8988T (cell line): ENCODE measurements at regions not wholly inside any gene's neighbourhood (a gene's known extent, or its start where the extent isn't known, plus 50 kb on each side); places are given as distances from the start of the nearest gene placed in this dataset.

Experiments
- DNase-seq: peaks from one replicate; pipeline ENCODE4 v3.0.0; 2011

GRCh38 chr4:144579411-144580030 lies 66.4 kb upstream of the HHIP start:
- no peak for DNase-seq

DNA sequence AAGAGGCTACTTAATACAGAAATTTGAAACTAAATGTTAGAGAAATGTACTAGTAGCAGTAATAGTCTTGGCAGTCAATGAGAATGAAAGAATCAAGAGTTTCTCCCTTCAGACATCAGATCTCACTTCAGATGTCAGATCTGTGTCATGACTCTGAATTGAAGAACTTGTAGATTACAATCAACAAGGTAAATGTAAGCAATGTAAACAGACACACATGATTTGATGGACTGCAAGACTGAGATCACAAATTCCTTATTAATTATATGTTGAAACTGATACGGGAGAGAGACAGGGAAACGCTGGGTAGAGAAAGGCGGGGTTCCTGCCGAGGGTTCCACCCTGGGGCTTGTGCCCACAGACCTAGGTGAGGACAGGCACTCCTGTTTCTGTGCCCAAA lies 65.5 kb upstream of the HHIP start:
- no peak for DNase-seq

GRCh38 chr4:144582105-144582850 lies 63.7 kb upstream of the HHIP start:
- no peak for DNase-seq

GRCh38 chr4:144582975-144583374 lies 63.0 kb upstream of the HHIP start:
- DNase-seq = no peak

GRCh38 chr4:144583658-144584057 lies 62.3 kb upstream of the HHIP start:
- no peak for DNase-seq

DNA sequence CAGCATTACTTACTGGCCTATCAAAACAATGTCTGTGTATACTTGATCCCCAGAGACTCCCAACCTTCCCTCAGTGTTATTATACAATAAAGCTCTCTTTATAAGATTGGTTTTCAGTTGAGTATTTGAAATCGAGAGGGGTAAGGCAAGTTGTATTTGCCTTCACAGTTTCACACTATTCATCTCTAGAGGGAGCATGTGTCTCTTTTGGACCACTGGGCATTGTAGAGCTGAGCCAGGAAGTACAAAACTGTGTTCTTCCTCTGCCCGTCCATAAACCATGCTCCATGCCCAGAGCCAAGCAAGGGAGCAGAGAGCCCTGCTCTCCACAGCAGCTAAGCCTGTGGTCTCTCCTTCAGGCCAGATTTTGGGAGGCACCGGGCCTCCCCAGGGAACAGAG lies 61.5 kb upstream of the HHIP start:
- DNase-seq = no peak

GRCh38 chr4:144589512-144589911 lies 56.4 kb upstream of the HHIP start:
- no peak for DNase-seq

- no peak for DNase-seq
These were observed 55.9 kb upstream of the HHIP start for GRCh38 chr4:144590020-144590419.

GRCh38 chr4:144591401-144591800 lies 54.6 kb upstream of the HHIP start:
- no peak for DNase-seq

DNA sequence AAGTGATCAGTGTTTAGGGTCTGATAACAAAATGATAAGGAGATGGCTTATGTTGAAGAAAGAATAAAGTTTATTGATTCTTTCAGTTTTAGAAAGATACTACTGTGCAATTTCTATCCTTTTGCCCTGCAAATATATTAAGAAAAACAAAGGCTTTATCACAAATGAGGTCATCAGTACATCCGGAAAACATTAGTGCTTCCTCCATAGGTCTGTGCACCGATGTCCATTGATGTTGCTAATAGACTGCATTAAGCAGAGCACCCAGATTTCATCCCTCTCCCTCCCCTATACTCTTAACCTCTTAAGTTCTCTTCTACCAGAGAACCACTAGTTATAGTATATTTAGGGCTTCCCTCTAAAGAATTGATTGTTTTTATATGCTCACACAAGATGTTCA lies 53.7 kb upstream of the HHIP start:
- DNase-seq = no peak

DNA sequence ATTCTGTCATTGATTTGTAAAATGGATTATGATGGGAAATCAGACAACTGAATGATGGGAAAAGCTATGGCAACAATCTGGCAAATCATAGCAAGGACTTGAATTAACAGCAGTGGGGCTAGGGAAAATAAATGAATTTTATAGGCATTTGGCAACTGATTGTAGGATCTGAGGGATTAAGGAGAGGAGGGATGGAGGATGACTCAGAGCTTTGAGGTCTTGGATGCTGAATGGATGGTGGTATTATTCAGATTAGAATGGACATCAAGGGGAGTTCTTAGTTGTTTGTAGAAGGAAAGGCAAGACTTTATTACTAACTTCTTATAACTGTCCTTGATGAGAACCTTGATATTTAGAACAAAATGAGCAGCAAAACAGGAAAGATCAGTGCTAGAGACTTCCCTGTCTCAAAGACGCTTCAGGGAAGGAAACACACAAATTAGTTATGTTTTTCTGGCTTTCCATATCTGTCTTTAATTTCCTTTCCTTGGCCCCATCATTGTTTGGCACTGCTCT lies 51.4 kb upstream of the HHIP start:
- no peak for DNase-seq

- no peak for DNase-seq
These were observed 50.3 kb upstream of the HHIP start for GRCh38 chr4:144595681-144596080.
